ENCODE measurements at regions not wholly inside any gene's neighbourhood (a gene's known extent, or its start where the extent isn't known, plus 50 kb on each side); places are given as distances from the start of the nearest gene placed in this dataset.

- no peak for TF ChIP-seq CTCF (conservative IDR thresholded peaks at IDR 0.05 in 1 of 2, IDR thresholded peaks at IDR 0.05 in 1 of 2; ENCODE audit: extremely low read depth in 1 of 2, insufficient read depth in 1 of 2, low read depth in 1 of 2, low read length in 2 of 2)
- no peak for TF ChIP-seq EZH2 (IDR thresholded peaks at IDR 0.05; ENCODE audit: borderline replicate concordance, low read length)
Observed at GRCh38 chr13:52924289-52925148, 76.1 kb upstream of the PCDH8 start.
